Keratinocyte (primary cell): ENCODE measurements at regions not wholly inside any gene's neighbourhood (a gene's known extent, or its start where the extent isn't known, plus 50 kb on each side); places are given as distances from the start of the nearest gene placed in this dataset.

ENCODE experiments used
- DNase-seq: peaks from one replicate; pipeline ENCODE4 v3.0.0-alpha.2; 2011; ENCODE audit warnings: low read depth, missing footprints, low spot score
- FAIRE-seq: peaks from 2 replicates; lab custom pipeline; 2011; peaks lifted over from hg19 to GRCh38; lab: Jason Lieb, UNC
- H2AFZ ChIP-seq: 2 replicates; pipeline ENCODE4 v1.6.0; 2012; ENCODE audit warnings: low read length, control low read depth, inconsistent platforms; ENCODE audit not compliant: control insufficient read depth
- H3K27ac ChIP-seq: 2 replicates; pipeline ENCODE4 v1.5.1; 2011; ENCODE audit warnings: low read length; ENCODE audit not compliant: control insufficient read depth, insufficient read depth
- H3K27me3 ChIP-seq: 3 replicates; pipeline ENCODE4 v1.6.0; 2011; ENCODE audit warnings: low read length; ENCODE audit not compliant: control insufficient read depth, insufficient read depth; ENCODE audit errors: extremely low read depth
- H3K36me3 ChIP-seq, 2 experiments: 2 replicates in 1 of 2; 3 replicates in 1 of 2; pipeline ENCODE4 v1.5.1; 2011; ENCODE audit warnings: low read length in 2 of 2, mild to moderate bottlenecking in 1 of 2; ENCODE audit not compliant: control insufficient read depth in 2 of 2, insufficient read depth in 2 of 2; ENCODE audit errors: extremely low read depth in 1 of 2
- H3K4me1 ChIP-seq: 3 replicates; pipeline ENCODE4 v1.5.1; 2011; ENCODE audit warnings: low read length; ENCODE audit not compliant: control insufficient read depth, insufficient read depth; ENCODE audit errors: extremely low read depth
- H3K4me2 ChIP-seq: 3 replicates; pipeline ENCODE4 v1.6.0; 2011; ENCODE audit warnings: low read depth, low read length; ENCODE audit not compliant: control insufficient read depth, insufficient read depth; ENCODE audit errors: extremely low read depth
- H3K4me3 ChIP-seq, 3 experiments: fragments of 200-600 bp in 1 of 3; sonication (generic) in 1 of 3; 2 replicates in 2 of 3; 3 replicates in 1 of 3; pipeline ENCODE4 v1.5.1; 2011 to 2016; ENCODE audit warnings: low read length in 3 of 3, mild to moderate bottlenecking in 3 of 3, control low read depth in 2 of 3, inconsistent platforms in 1 of 3, low read depth in 1 of 3, mixed read lengths in 1 of 3, mixed run types in 1 of 3, moderate library complexity in 1 of 3; ENCODE audit not compliant: control insufficient read depth in 2 of 3, insufficient read depth in 2 of 3; ENCODE audit errors: extremely low read depth in 1 of 3
- H3K79me2 ChIP-seq: 2 replicates; pipeline ENCODE4 v1.6.0; 2012; ENCODE audit warnings: low read length; ENCODE audit not compliant: control insufficient read depth, insufficient read depth
- H3K9ac ChIP-seq: 3 replicates; pipeline ENCODE4 v1.6.0; 2011; ENCODE audit warnings: low read length; ENCODE audit not compliant: control insufficient read depth, insufficient read depth; ENCODE audit errors: extremely low read depth
- H3K9me1 ChIP-seq: 3 replicates; pipeline ENCODE4 v1.6.0; 2011; ENCODE audit warnings: low read length; ENCODE audit not compliant: control insufficient read depth, insufficient read depth; ENCODE audit errors: extremely low read depth
- H3K9me3 ChIP-seq: 2 replicates; pipeline ENCODE4 v1.5.1; 2012; ENCODE audit warnings: low read depth, low read length; ENCODE audit not compliant: control insufficient read depth
- H4K20me1 ChIP-seq: 3 replicates; pipeline ENCODE4 v1.6.0; 2011; ENCODE audit warnings: low read length; ENCODE audit not compliant: control insufficient read depth, insufficient read depth; ENCODE audit errors: extremely low read depth
- EZH2 ChIP-seq: IDR thresholded peaks from one replicate; pipeline ENCODE4 v1.6.1; 2012; ENCODE audit warnings: inconsistent platforms, mild to moderate bottlenecking, low read length, moderate library complexity
- dilution Hi-C: fragments of 300-500 bp; cut with MboI; formaldehyde crosslinking; loops from one replicate; pipeline ENCODE4 v1.7.0; 2020; ENCODE audit warnings: low sequenced_read_pairs; ENCODE audit not compliant: extremely low pct_ligation_motif_present
- TF ChIP-seq, protein P1 (sequence below), 3 experiments: IDR thresholded peaks in 1 of 3; conservative IDR thresholded peaks in 1 of 3; optimal IDR thresholded peaks in 1 of 3; 2 replicates in 2 of 3; 3 replicates in 1 of 3; pipeline versions ENCODE3 to v1.5.1; 2011; ENCODE audit warnings: low read length in 3 of 3, mild to moderate bottlenecking in 3 of 3, moderate library complexity in 2 of 3, control low read depth in 1 of 3, inconsistent platforms in 1 of 3; ENCODE audit not compliant: insufficient read depth in 2 of 3; ENCODE audit errors: extremely low read depth in 1 of 3

DNA sequence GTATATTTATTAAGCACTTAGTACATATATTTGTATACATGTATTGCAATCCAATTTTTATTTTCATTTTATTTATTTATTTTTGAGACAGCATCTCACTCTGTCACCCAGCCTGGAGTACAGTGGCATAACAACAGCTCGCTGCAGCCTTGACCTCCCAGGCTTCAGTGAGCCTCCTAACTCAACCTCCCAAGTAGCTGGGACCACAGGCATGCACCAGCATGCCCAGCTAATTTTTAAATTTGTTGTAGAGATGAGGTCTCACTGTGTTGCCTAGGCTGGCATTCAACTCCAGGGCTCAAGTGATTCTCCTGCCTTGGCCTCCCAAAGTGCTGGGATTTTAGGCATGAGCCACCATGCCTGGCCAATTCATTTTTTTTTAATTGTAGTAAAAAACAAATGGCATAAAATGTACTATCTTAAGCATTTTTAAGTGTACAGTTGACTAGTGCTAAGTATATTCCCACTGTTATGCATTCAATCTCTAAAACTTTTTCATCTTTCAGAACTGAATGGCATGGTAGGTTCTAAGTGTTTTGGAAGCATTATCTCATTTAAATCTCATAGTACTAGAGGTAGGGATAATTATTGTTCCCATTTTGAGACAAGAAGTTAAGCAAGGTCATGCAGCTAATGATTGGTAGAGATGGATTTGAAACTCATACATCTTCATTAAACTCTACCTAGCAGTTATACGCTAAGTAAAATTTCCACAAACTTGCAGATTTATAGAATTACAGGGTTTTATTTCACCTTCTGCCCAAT lies 264.0 kb upstream of the NFE2L3 start:
- Histone ChIP-seq H3K27ac (no peak overlapping the region), H3K9me3 (no peaks in the 10 kb centered on the region), H3K9ac (no peak overlapping the region), H3K36me3 (no peaks in the 10 kb centered on the region), H4K20me1 (no peaks in the 10 kb centered on the region), H3K79me2 (no peaks in the 10 kb centered on the region), H2AFZ (no peak overlapping the region), H3K4me3 (no peak overlapping the region), H3K4me2 (no peak overlapping the region), H3K27me3 (peaks cover 8% of the 10 kb centered on the region), H3K4me1 (no peaks in the 10 kb centered on the region), H3K9me1 (no peaks in the 10 kb centered on the region)
- dilution Hi-C loops, result no loop called here
- TF ChIP-seq, protein P1, sequence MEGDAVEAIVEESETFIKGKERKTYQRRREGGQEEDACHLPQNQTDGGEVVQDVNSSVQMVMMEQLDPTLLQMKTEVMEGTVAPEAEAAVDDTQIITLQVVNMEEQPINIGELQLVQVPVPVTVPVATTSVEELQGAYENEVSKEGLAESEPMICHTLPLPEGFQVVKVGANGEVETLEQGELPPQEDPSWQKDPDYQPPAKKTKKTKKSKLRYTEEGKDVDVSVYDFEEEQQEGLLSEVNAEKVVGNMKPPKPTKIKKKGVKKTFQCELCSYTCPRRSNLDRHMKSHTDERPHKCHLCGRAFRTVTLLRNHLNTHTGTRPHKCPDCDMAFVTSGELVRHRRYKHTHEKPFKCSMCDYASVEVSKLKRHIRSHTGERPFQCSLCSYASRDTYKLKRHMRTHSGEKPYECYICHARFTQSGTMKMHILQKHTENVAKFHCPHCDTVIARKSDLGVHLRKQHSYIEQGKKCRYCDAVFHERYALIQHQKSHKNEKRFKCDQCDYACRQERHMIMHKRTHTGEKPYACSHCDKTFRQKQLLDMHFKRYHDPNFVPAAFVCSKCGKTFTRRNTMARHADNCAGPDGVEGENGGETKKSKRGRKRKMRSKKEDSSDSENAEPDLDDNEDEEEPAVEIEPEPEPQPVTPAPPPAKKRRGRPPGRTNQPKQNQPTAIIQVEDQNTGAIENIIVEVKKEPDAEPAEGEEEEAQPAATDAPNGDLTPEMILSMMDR (optimal IDR thresholded peaks at IDR 0.05 in 1 of 3, IDR thresholded peaks at IDR 0.05 in 1 of 3, conservative IDR thresholded peaks at IDR 0.05 in 1 of 3; ENCODE audit: extremely low read depth in 1 of 3, insufficient read depth in 2 of 3, low read length in 3 of 3), result no peak
- no peak for TF ChIP-seq EZH2
- no peak for FAIRE-seq
- DNase-seq, result no peak

GRCh38 chr7:25889765-25890164 lies 262.2 kb upstream of the NFE2L3 start:
- H3K79me2 ChIP-seq, result no peaks in the 10 kb centered on the region
- TF ChIP-seq, protein P1 (optimal IDR thresholded peaks at IDR 0.05 in 1 of 3, IDR thresholded peaks at IDR 0.05 in 1 of 3, conservative IDR thresholded peaks at IDR 0.05 in 1 of 3; ENCODE audit: extremely low read depth in 1 of 3, insufficient read depth in 2 of 3, low read length in 3 of 3), result no peak
- TF ChIP-seq EZH2, result no peak
- H3K9me1 ChIP-seq, result no peaks in the 10 kb centered on the region
- H3K4me1 ChIP-seq, result peaks cover 16% of the 10 kb centered on the region
- H3K9ac ChIP-seq, result no peak overlapping the region
- H3K4me2 ChIP-seq, result no peak overlapping the region
- FAIRE-seq, result no peak
- dilution Hi-C loops, result no loop called here
- DNase-seq, result no peak
- no peaks in the 10 kb centered on the region for H4K20me1 ChIP-seq
- H2AFZ ChIP-seq, result no peak overlapping the region
- H3K27ac ChIP-seq, result no peak overlapping the region
- no peaks in the 10 kb centered on the region for H3K27me3 ChIP-seq
- H3K4me3 ChIP-seq, result no peak overlapping the region
- H3K9me3 ChIP-seq, result no peaks in the 10 kb centered on the region
- no peaks in the 10 kb centered on the region for H3K36me3 ChIP-seq
